OCI-LY7 (cell line): ENCODE measurements at regions not wholly inside any gene's neighbourhood (a gene's known extent, or its start where the extent isn't known, plus 50 kb on each side); places are given as distances from the start of the nearest gene placed in this dataset.

Source experiments
- BruUV-seq: library from RNA; stranded (reverse); fragments of 400-500 nt; replicated peaks from 2 replicates; lab custom pipeline; 2021; lab: Mats Ljungman, UMichigan
- CTCF ChIA-PET: fragments of 300-600 bp; sonication (Branson Sonifier 250); formaldehyde crosslinking; loops from one replicate; lab custom pipeline; 2022; ENCODE audit warnings: antibody characterized with exemption; ENCODE audit not compliant: unreplicated experiment; lab: Charles Lee
- POLR2A ChIA-PET: fragments of 300-600 bp; sonication (Branson Sonifier 250); formaldehyde crosslinking; loops from one replicate; lab custom pipeline; 2022; ENCODE audit warnings: antibody characterized with exemption; lab: Charles Lee
- DNase-seq: peaks from one replicate; pipeline ENCODE4 v3.0.0-alpha.2; 2015; ENCODE audit warnings: low spot score
- H2AFZ ChIP-seq: fragments of 200-600 bp; sonication (generic), shearing (Covaris generic); 2 replicates; pipeline ENCODE4 v1.6.1; 2014; ENCODE audit warnings: mild to moderate bottlenecking, antibody characterized with exemption, low read length, moderate library complexity
- H3K27ac ChIP-seq: fragments of 200-600 bp; sonication (generic); 2 replicates; pipeline ENCODE4 v1.5.1; 2014; ENCODE audit warnings: mixed run types, low read depth, mild to moderate bottlenecking, moderate library complexity, low read length, inconsistent platforms; ENCODE audit not compliant: poor library complexity, severe bottlenecking
- H3K36me3 ChIP-seq: fragments of 200-600 bp; sonication (generic); 2 replicates; pipeline ENCODE4 v1.6.1; 2014; ENCODE audit warnings: mild to moderate bottlenecking, antibody characterized with exemption, low read length, moderate library complexity, mixed read lengths; ENCODE audit not compliant: insufficient read depth
- H3K4me1 ChIP-seq: fragments of 200-600 bp; sonication (generic); 2 replicates; pipeline ENCODE4 v1.5.1; 2014; ENCODE audit warnings: mild to moderate bottlenecking, low read length; ENCODE audit not compliant: insufficient read depth, poor library complexity, severe bottlenecking
- H3K4me2 ChIP-seq: fragments of 200-600 bp; sonication (generic); 2 replicates; pipeline ENCODE4 v1.6.1; 2014; ENCODE audit warnings: mild to moderate bottlenecking, low read length
- H3K4me3 ChIP-seq: fragments of 200-600 bp; sonication (generic); 2 replicates; pipeline ENCODE4 v1.5.1; 2014; ENCODE audit warnings: mild to moderate bottlenecking, low read depth, low read length; ENCODE audit not compliant: poor library complexity, severe bottlenecking
- H3K79me2 ChIP-seq: fragments of 200-600 bp; sonication (generic); 2 replicates; pipeline ENCODE4 v1.6.1; 2016; ENCODE audit warnings: low read depth, mild to moderate bottlenecking, low read length, moderate library complexity, mixed read lengths; ENCODE audit not compliant: insufficient read depth
- H3K9me2 ChIP-seq: fragments of 200-600 bp; sonication (generic); 2 replicates; pipeline ENCODE4 v1.6.1; 2016; ENCODE audit warnings: mild to moderate bottlenecking, low read length, mixed read lengths; ENCODE audit not compliant: insufficient read depth
- H3K9me3 ChIP-seq: fragments of 200-600 bp; sonication (generic); 2 replicates; pipeline ENCODE4 v1.6.1; 2014; ENCODE audit warnings: mild to moderate bottlenecking, mixed run types, low read length, mixed read lengths
- H4K20me1 ChIP-seq: fragments of 200-600 bp; sonication (generic); 2 replicates; pipeline ENCODE4 v1.6.1; 2014; ENCODE audit warnings: mild to moderate bottlenecking, antibody characterized with exemption, low read length, moderate library complexity, mixed read lengths; ENCODE audit not compliant: insufficient read depth
- EZH2phosphoT487 ChIP-seq: fragments of 200-600 bp; sonication (generic); IDR thresholded peaks from 2 replicates; pipeline ENCODE4 v1.6.1; 2018; ENCODE audit warnings: low read depth, borderline replicate concordance, mild to moderate bottlenecking, mixed run types, antibody characterized with exemption, low read length, moderate library complexity, mixed read lengths
- intact Hi-C: fragments of 100-400 bp; cut with micrococcal nuclease; formaldehyde crosslinking; loops from one replicate; pipeline ENCODE4 v1.10.0; 2022; ENCODE audit not compliant: unreplicated experiment
- TF ChIP-seq, protein P1 (sequence below): fragments of 200-600 bp; sonication (generic); conservative IDR thresholded peaks from 2 replicates; pipeline ENCODE4 v1.5.1; 2014; ENCODE audit warnings: mild to moderate bottlenecking, antibody characterized with exemption, low read length, moderate library complexity, mixed read lengths

DNA sequence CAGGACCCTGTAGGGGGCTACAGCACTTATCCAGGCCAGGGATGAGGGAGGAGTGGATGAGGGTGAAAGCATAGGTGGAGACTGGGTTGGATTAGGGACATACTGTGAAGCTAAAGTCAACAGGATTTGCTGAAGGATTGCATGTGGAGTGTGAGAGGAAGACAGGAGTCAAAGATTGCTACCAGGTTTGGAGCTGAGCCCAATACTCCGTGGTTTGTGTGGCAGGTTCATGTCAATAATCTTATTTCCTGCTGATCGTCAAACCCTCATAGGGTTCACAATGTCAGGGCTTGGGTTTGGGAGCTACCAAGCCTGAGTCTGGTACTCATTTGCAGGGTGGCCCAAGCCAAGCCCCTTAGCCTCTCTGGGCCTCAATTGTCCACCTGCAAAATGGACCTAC lies 77.1 kb upstream of the PLXNC1 start:
- Histone ChIP-seq H3K4me2 (no peak overlapping the region), H3K79me2 (no peaks in the 10 kb centered on the region), H3K4me3 (no peak overlapping the region), H3K9me3 (no peaks in the 10 kb centered on the region), H3K27ac (no peak overlapping the region), H4K20me1 (no peaks in the 10 kb centered on the region), H3K9me2 (no peaks in the 10 kb centered on the region), H3K4me1 (no peaks in the 10 kb centered on the region), H2AFZ (no peak overlapping the region), H3K36me3 (no peaks in the 10 kb centered on the region)
- TF ChIP-seq, protein P1, sequence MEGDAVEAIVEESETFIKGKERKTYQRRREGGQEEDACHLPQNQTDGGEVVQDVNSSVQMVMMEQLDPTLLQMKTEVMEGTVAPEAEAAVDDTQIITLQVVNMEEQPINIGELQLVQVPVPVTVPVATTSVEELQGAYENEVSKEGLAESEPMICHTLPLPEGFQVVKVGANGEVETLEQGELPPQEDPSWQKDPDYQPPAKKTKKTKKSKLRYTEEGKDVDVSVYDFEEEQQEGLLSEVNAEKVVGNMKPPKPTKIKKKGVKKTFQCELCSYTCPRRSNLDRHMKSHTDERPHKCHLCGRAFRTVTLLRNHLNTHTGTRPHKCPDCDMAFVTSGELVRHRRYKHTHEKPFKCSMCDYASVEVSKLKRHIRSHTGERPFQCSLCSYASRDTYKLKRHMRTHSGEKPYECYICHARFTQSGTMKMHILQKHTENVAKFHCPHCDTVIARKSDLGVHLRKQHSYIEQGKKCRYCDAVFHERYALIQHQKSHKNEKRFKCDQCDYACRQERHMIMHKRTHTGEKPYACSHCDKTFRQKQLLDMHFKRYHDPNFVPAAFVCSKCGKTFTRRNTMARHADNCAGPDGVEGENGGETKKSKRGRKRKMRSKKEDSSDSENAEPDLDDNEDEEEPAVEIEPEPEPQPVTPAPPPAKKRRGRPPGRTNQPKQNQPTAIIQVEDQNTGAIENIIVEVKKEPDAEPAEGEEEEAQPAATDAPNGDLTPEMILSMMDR = no peak
- no peak for TF ChIP-seq EZH2phosphoT487
- CTCF ChIA-PET = no interaction called here
- BruUV-seq = no TSS peak
- intact Hi-C loops = no loop called here
- no peak for DNase-seq
- POLR2A ChIA-PET = no interaction called here

GRCh38 chr12:94073441-94074051 lies 74.8 kb upstream of the PLXNC1 start:
- ChIA-PET POLR2A (interaction anchor here (0.7 kb wide), 1 partner anchor 66 kb away, joined by 3 read pairs; no protein-coding TSS in a partner anchor), CTCF (no interaction called here)
- TF ChIP-seq EZH2phosphoT487 = no peak
- TF ChIP-seq, protein P1 = no peak
- no peaks in the 10 kb centered on the region for H4K20me1 ChIP-seq
- no peak overlapping the region for H2AFZ ChIP-seq
- H3K9me3 ChIP-seq = no peaks in the 10 kb centered on the region
- H3K4me1 ChIP-seq = no peaks in the 10 kb centered on the region
- H3K4me3 ChIP-seq = no peak overlapping the region
- no peak for DNase-seq
- intact Hi-C loops = no loop called here
- no peaks in the 10 kb centered on the region for H3K36me3 ChIP-seq
- H3K9me2 ChIP-seq = no peaks in the 10 kb centered on the region
- H3K4me2 ChIP-seq = no peak overlapping the region
- H3K27ac ChIP-seq = no peak overlapping the region
- no TSS peak for BruUV-seq
- H3K79me2 ChIP-seq = no peaks in the 10 kb centered on the region

DNA sequence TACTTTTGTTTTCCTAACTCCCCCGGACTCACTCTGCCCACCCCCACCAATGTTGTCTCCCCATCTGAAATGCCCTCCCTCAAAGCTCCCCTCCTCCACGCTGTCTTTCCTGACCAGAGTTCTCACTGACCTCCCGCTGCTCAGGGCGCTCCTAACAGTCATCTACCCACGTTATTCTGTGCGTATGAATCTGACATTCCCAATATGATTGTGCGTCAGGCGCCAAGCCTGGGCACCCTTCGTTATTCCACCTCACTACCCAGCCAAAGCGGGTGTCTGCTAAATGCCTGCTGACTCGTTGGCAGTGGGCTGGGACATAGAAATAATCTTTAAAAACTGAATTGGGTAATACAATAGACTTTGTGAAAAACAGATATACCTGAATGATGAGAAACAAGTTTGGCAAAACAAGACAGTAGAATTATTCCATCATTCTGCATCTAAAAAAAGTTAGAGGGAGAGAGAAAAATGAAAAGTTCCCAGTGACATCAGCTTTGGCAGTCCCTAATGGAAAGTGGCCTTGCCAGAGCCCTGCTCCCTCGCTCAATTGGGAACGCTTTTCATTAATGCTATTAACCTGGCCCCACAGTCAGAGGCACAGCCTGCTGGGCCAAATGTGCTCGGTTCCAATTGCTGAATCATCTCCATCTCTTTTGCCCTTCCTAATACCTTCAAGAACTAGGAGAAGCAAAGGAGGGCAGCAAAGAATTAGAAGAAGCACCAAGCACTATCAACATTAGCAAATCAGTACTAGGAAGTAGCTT lies 74.0 kb upstream of the PLXNC1 start:
- no peaks in the 10 kb centered on the region for H3K36me3 ChIP-seq
- no peak overlapping the region for H3K27ac ChIP-seq
- H3K4me2 ChIP-seq = no peak overlapping the region
- POLR2A ChIA-PET = interaction anchor here (0.9 kb wide), 1 partner anchor 14 kb away, joined by 11 read pairs; no protein-coding TSS in a partner anchor
- CTCF ChIA-PET = interaction anchor here (0.6 kb wide), 1 partner anchor 119 kb away, joined by 3 read pairs; no protein-coding TSS in a partner anchor
- no peaks in the 10 kb centered on the region for H3K79me2 ChIP-seq
- no peaks in the 10 kb centered on the region for H3K9me2 ChIP-seq
- intact Hi-C loops = no loop called here
- no peaks in the 10 kb centered on the region for H3K9me3 ChIP-seq
- H3K4me3 ChIP-seq = no peak overlapping the region
- H2AFZ ChIP-seq = no peak overlapping the region
- no peaks in the 10 kb centered on the region for H4K20me1 ChIP-seq
- H3K4me1 ChIP-seq = no peaks in the 10 kb centered on the region
- BruUV-seq = no TSS peak
- DNase-seq = no peak
- no peak for TF ChIP-seq EZH2phosphoT487
- TF ChIP-seq, protein P1 = no peak
